ENCODE measurements at regions not wholly inside any gene's neighbourhood (a gene's known extent, or its start where the extent isn't known, plus 50 kb on each side); places are given as distances from the start of the nearest gene placed in this dataset.

DNA sequence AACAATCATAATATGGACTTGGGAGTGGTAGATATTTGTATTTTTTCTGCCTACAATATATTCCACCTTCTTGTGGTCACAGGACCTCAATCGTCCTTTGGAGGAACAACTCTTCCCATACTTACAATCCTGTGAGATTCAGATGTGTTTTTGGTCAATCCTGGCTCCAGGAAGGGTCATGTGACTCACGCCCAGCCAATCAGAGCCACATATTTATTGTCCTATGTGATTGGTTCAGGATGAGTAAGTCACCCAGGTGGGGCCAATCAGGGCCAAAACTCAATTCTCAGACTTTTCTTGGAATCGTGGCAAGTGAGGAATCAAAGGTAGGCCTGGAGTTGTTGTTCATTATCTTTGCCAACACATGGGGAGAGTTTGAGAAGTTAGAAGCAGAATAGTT, 264.9 kb downstream of the SUDS3 start:
- Histone ChIP-seq H3K4me1 (no peaks in the 10 kb centered on the region), H3K27ac (no peak overlapping the region), H3K27me3 (no peaks in the 10 kb centered on the region), H3K4me3 (no peak overlapping the region), H3K36me3 (ENCODE audit: low read depth, missing control alignments) (no peaks in the 10 kb centered on the region), H3K9me3 (no peaks in the 10 kb centered on the region)
- no peak for TF ChIP-seq POLR2A (IDR thresholded peaks at IDR 0.05)
- TF ChIP-seq, protein P1, sequence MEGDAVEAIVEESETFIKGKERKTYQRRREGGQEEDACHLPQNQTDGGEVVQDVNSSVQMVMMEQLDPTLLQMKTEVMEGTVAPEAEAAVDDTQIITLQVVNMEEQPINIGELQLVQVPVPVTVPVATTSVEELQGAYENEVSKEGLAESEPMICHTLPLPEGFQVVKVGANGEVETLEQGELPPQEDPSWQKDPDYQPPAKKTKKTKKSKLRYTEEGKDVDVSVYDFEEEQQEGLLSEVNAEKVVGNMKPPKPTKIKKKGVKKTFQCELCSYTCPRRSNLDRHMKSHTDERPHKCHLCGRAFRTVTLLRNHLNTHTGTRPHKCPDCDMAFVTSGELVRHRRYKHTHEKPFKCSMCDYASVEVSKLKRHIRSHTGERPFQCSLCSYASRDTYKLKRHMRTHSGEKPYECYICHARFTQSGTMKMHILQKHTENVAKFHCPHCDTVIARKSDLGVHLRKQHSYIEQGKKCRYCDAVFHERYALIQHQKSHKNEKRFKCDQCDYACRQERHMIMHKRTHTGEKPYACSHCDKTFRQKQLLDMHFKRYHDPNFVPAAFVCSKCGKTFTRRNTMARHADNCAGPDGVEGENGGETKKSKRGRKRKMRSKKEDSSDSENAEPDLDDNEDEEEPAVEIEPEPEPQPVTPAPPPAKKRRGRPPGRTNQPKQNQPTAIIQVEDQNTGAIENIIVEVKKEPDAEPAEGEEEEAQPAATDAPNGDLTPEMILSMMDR (IDR thresholded peaks at IDR 0.05): no peak
- DNase-seq: peak; percentile 56
- 40 to 50% methylated on average over 3 of the region's 3 CpGs for WGBS, 2 donors
- intact Hi-C loops (cut with DNase I; ENCODE audit: low total_unique reads): no loop called here

DNA sequence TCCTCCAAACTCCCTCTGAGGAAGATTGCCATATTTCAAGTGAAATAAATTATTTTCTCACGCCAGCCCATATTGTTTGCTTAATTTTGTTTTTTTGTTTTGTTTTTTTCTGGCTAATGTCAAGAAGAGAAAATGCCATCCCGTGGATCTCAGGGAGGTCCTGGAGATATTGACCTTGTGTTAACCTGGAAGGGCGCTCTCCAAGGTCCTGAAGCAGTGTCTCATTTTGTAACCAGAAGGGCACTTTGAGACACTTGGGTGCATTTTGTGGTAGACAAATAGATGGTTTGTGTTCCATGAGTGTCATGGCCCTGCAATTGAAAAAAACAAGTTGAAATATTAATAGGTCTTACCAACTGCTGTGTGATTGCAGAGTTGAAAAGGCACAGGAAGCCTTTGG, 268.9 kb downstream of the SUDS3 start:
- Histone ChIP-seq H3K4me3 (no peak overlapping the region), H3K36me3 (ENCODE audit: low read depth, missing control alignments) (no peaks in the 10 kb centered on the region), H3K27ac (no peak overlapping the region), H3K9me3 (no peaks in the 10 kb centered on the region), H3K27me3 (no peaks in the 10 kb centered on the region), H3K4me1 (no peaks in the 10 kb centered on the region)
- no peak for TF ChIP-seq POLR2A (IDR thresholded peaks at IDR 0.05)
- TF ChIP-seq, protein P1 (IDR thresholded peaks at IDR 0.05): no peak
- WGBS, 2 donors: 20 to 25% methylated on average over 3 of the region's 3 CpGs
- intact Hi-C loops (cut with DNase I; ENCODE audit: low total_unique reads): no loop called here
- peak; percentile 43 for DNase-seq

DNA sequence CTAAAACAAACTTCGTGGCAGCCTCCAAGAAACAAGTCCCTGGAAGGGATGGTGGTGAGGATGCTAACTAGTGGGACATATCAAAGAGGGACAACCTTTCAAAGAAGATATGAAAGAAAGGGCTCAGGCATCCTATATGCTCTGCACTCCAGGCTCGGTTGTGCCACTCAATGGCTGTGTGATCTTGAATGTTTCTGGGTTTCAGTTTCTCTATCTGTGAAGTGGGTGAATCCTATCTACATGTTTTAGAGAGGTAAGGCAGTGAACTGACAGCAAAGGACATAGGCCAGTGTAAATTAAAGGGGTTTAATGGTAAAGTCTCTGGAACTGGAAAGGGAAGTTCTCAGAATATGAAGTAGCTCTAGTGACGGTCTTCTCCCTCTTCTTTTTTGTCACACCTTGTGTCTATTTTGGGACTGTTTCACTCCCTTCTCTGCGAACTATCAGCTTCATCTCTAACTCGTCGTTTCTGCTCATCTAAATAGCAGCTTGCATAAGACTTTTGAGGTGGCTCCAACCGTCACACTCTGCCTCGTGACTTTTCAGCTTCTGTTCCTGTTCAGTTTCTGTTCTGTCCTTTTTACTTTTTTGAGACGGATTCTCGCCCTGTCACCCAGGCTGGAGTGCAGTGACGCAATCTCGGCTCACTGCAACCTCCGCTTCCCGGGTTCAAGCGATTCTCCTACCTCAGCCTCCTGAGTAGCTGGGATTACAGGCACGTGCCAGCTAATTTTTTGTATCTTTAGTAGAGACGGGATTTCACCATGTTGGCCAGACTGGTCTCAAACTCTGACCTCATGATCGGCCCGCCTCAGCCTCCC, 273.6 kb downstream of the SUDS3 start:
- DNase-seq: no peak

DNA sequence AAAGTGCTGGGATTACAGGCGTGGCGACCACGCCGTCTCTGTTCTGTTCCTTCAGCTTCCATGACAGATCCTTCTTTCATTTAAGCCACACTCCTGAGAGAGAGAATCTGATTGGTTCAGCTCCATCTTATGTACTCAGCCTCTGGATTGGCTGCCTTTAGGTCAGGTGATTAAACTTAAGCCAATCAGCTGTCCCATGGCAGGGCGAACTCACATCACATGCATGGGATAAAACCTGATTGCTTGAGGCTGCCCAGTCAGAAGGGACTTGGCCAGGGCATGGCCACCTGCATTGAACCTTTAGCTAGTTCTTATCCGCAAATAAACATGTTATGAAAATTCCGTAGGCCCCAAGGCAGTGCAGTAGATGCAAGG, 274.2 kb downstream of the SUDS3 start:
- WGBS, 2 donors: 45 to 75% methylated on average over 6 to 7 of the region's 7 CpGs
- TF ChIP-seq, protein P1 (IDR thresholded peaks at IDR 0.05): no peak
- TF ChIP-seq POLR2A (IDR thresholded peaks at IDR 0.05): no peak
- intact Hi-C loops (cut with DNase I; ENCODE audit: low total_unique reads): no loop called here

More for the DNA sequence above, 273.6 kb downstream of the SUDS3 start:
- Histone ChIP-seq H3K4me3 (peak overlapping the region; percentile 2 to 34), H3K4me1 (no peaks in the 10 kb centered on the region), H3K27ac (no peak overlapping the region), H3K36me3 (ENCODE audit: low read depth, missing control alignments) (no peaks in the 10 kb centered on the region), H3K27me3 (no peaks in the 10 kb centered on the region), H3K9me3 (no peaks in the 10 kb centered on the region)
- intact Hi-C loops (cut with DNase I; ENCODE audit: low total_unique reads): no loop called here
- WGBS, 2 donors: 51 to 64% methylated on average over 19 of the region's 19 CpGs
- TF ChIP-seq POLR2A (IDR thresholded peaks at IDR 0.05): no peak
- TF ChIP-seq, protein P1 (IDR thresholded peaks at IDR 0.05): no peak

DNA sequence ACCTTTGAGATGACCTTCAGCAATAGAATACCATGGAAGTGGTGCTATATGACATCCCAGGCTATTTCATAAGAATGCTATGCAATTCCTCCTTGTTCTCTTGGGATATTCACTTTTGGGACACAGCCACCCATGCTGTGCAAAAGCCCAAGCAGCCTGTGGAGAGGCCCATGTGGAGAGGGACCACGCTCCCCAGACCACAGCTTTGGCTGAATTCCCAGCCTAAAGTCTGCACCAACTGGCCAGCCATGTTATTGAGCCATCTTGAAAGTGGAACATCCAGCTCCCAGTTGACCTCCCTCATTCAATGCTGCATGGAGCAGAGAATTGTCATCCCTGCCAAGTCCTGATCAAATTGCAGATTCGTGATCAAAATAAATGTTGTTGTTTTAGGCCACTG, 275.1 kb downstream of the SUDS3 start:
- H3K4me3 ChIP-seq: no peak overlapping the region
- no peak for TF ChIP-seq POLR2A (IDR thresholded peaks at IDR 0.05)
- TF ChIP-seq, protein P1 (IDR thresholded peaks at IDR 0.05): no peak
- H3K36me3 ChIP-seq (ENCODE audit: low read depth, missing control alignments): no peaks in the 10 kb centered on the region
- H3K27ac ChIP-seq: no peak overlapping the region
- H3K27me3 ChIP-seq: no peaks in the 10 kb centered on the region
- H3K4me1 ChIP-seq: no peaks in the 10 kb centered on the region
- WGBS, 2 donors: 62 to 68% methylated on average over 2 of the region's 2 CpGs
- intact Hi-C loops (cut with DNase I; ENCODE audit: low total_unique reads): no loop called here
- no peak for DNase-seq
- no peaks in the 10 kb centered on the region for H3K9me3 ChIP-seq

More for the DNA sequence above, 274.2 kb downstream of the SUDS3 start:
- no peaks in the 10 kb centered on the region for H3K36me3 ChIP-seq (ENCODE audit: low read depth, missing control alignments)
- H3K27me3 ChIP-seq: no peaks in the 10 kb centered on the region
- no peaks in the 10 kb centered on the region for H3K9me3 ChIP-seq
- DNase-seq: peak; percentile 69
- H3K4me3 ChIP-seq: peak overlapping the region; percentile 2 to 34
- H3K4me1 ChIP-seq: no peaks in the 10 kb centered on the region
- no peak overlapping the region for H3K27ac ChIP-seq
